GM12873 (cell line): ENCODE measurements at regions not wholly inside any gene's neighbourhood (a gene's known extent, or its start where the extent isn't known, plus 50 kb on each side); places are given as distances from the start of the nearest gene placed in this dataset.

ENCODE experiments used
- CTCF ChIP-seq: IDR thresholded peaks from 2 replicates; pipeline ENCODE4 v1.5.1; 2012; ENCODE audit warnings: low read depth, mild to moderate bottlenecking, moderate library complexity, low read length, control low read depth; ENCODE audit not compliant: insufficient read depth; ENCODE audit errors: missing control alignments

GRCh38 chr10:64079341-64079740 lies 558.1 kb downstream of the REEP3 start:
- TF ChIP-seq CTCF, result no peak

DNA sequence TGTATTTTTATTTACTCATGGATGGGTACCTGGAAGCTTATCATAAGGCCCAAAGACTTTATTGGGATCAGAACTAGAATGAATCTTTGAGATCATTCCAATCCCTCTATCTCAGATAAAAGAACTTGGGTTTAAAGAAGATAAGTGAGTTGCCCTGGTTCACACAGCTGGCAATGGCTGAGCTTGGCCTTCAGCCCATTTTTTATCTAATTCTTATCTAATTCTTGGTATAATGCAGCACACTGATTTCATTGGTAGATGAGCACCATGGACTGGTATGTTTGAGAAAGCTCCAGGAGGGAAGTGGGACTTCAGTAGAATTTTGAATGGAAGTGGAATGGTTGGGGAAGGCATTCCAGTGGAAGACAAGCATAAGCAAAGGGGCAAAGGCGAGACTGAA lies 558.9 kb downstream of the REEP3 start:
- TF ChIP-seq CTCF, result no peak

DNA sequence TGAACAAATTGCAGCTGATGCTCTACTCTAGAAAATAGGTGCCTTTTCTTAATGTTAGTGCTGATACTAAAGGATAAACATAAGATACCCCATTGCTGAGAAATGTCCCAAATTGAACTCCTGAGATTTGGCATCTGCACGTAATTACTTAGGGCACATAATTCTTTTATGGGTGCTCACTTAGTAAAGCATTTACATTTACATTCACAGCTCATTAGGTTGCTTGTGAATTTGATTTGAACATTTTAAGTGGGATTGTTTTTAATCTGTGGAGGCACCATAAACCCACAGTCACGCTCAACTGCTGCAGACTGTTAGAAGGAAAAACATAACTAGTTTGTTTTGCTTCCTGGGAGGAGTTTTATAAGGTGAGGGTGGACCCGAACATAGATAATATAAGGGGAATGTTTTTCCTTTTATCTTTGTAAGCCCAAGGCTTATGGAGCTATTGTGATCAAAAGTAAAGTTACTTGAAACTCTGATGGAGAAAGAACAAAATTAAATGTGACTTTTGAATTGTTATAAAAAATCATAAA lies 560.8 kb downstream of the REEP3 start:
- TF ChIP-seq CTCF, result no peak

DNA sequence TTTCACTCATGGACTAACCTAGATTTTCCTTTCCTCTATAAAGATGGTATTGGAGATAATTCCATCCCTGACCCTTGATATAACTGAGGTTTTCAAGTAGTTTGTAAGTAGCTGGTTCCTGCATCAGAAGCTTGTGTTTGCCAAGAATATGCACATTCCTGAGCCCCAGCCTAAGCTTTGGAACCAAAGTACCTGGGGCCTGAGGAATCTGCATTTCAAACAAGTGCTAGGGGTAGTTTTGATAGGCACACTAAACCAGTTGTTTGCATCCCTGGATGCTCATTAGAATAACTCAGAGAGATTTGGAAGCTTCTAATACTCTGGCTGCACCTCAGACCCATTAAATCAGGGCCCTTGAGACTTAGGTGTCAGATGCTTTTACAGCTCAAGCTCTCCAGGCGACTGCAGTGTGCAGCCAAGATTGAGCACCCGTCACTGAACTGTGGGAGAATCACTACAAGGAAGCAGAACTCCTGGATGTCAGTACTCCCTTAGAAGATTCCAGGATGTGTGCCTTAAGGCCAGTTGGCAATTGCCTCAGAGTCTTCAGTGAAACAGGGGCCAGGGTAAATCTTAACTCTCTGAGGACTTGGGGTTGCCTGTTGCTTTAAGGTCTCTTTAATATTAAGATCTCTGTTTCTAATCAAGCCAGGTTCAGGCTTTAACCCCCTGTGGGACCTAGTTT lies 565.0 kb downstream of the REEP3 start:
- no peak for TF ChIP-seq CTCF

- TF ChIP-seq CTCF, result no peak
These were observed 568.4 kb downstream of the REEP3 start for GRCh38 chr10:64089648-64090047.

- TF ChIP-seq CTCF, result no peak
These were observed 569.7 kb downstream of the REEP3 start for GRCh38 chr10:64090865-64091264.

DNA sequence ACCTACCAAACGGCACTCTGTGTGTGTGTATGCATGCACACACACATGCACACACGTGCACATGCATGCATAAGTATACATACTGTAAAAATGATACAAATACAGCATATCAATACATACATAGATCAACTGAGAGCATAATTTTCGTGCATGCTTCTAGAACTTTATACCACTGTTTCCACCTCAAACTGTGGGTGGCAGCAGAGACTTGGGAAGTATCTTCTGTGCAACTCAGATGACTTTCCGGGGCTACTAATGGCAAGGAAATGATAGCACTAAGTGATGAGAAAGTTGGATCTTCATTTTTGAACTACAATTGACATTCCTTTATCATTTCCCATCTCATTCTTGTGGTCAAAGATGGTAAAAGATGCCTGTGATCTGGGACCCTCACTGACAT lies 570.7 kb downstream of the REEP3 start:
- peak; percentile 33 for TF ChIP-seq CTCF
